ENCODE measurements at regions not wholly inside any gene's neighbourhood (a gene's known extent, or its start where the extent isn't known, plus 50 kb on each side); places are given as distances from the start of the nearest gene placed in this dataset.
"Not testable (repeated sequence)": the region's sequence is repeated elsewhere in the genome, so short reads cannot be mapped to it uniquely, and the experiment has no call there.

- no peak for DNase-seq (ENCODE audit: low spot score)
These were observed 160.3 kb upstream of the JADE1 start for GRCh38 chr4:128649161-128649560.

DNA sequence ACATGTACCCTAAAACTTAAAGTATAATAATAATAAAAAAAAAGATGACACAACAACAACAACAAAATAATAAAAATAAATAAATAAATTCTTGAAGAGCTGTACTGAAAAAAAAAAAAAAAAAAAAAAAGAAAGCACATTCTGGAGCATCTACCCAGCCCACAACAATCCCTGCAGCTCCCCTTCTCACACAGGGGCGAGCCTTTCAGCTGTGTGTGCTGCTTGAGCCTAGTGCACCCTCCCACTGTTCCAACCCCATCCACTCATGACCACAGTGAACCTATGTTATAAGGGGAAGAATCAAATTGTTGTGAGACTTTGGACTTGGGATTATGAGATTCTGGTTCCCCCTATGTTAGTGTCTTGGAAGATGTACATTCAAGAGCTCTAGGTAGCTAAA is 161.5 kb upstream of the JADE1 start:
- no peak for DNase-seq (ENCODE audit: low spot score)

- DNase-seq (ENCODE audit: low spot score) = not testable (repeated sequence)
These were observed 162.6 kb upstream of the JADE1 start for GRCh38 chr4:128646893-128647292.

DNA sequence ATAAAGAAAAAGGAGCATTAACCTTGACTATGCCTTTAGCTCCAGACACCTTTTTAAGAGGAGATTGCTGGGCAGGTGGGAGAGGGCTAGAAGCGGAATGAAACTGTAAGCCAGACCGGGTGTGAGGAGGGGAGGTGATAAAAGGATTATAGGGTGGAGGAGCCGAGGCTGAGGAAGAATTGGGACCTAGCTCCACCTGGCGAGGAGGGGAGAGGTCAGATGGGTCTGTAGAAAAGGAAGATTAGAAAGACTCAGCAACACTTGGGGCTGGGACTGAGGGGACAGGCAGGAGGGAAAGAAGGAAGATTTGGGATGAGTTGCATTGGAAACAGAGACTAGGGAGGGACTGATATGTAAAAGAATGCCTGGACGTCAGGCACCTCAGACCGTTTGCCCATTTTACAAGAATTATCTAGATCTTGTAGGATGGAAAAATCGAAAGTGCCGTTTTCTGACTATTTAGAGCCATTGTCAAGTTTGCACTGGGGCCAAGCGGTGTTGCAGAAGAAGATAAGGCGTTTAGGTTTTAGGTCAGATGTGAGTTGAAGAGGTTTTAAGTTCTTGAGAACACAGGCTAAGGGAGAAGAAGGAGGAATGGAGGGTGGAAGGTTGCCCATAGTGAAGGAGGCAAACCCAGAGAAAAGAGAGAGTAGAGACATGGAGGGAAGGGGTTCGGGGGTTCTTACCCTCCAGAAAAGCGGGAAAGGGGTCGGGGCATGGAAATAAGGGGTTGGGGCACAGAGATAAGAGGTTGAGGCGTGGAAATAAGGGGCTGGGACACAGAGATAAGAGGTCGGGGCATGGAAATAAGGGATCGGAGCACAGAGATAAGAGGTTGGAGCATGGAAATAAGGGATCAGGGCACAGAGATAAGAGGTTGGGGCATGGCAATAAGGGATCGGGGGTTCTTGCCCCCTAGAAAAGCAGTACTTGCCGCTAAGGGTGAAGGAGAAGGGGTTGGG is 164.5 kb upstream of the JADE1 start:
- not testable (repeated sequence) for DNase-seq (ENCODE audit: low spot score)

DNA sequence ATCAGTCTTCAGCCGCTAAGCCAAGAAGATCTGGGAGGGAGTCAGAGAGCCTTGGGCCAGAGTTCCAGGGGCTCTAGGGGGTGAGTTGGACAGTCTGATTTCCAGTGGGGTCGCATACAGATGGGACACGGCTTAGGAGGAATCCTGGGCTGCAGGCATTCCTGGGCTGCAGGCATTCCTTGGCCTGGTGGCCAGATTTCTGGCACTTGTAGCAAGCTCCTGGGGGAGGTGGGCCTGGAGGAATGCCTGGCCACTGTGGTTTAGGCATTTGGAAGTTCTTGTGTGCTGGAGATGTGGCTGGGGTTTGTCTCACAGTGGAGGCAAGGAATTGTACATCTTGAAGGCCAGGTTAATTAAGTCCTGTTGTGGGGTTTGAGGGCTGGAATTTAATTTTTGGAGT is 165.4 kb upstream of the JADE1 start:
- not testable (repeated sequence) for DNase-seq (ENCODE audit: low spot score)

GRCh38 chr4:128641566-128641965 is 167.9 kb upstream of the JADE1 start:
- DNase-seq (ENCODE audit: low spot score) = not testable (repeated sequence)

DNA sequence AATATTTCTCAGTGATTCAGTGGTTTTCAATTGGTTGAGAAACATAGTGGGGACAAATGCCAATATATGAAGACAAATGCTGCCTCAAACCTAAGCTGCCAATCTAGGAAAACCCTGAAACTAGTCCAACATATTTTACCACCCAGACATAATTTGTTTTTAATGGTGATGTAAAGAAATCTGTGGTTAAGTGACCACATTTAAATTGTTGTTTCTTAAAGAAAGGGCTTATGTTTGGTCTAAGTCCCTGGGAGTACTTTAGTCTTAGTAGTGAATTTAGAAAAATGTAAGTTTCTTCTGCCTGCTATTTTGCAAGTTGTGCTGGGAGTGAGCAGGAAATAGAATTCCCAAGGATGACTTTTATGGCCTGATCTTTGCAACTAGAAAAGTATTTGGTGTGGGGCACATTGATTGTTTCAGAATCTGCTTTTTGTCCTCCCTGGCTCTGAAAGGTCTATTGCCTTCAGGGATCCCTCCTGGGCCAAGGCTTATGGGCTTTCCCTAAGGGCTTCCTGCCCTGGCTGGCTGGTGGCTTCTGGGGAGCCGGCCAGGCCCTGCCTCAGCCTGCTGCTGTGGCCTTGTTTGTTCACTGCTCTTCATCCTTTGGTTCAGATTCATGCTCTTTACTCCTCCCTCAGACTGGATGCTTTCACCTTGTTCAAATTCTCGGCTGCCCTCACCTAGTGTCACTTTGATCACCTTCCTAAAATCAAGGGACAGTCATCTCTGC is 169.8 kb upstream of the JADE1 start:
- DNase-seq (ENCODE audit: low spot score) = no peak

GRCh38 chr4:128636906-128637305 is 172.6 kb upstream of the JADE1 start:
- DNase-seq (ENCODE audit: low spot score) = no peak

DNA sequence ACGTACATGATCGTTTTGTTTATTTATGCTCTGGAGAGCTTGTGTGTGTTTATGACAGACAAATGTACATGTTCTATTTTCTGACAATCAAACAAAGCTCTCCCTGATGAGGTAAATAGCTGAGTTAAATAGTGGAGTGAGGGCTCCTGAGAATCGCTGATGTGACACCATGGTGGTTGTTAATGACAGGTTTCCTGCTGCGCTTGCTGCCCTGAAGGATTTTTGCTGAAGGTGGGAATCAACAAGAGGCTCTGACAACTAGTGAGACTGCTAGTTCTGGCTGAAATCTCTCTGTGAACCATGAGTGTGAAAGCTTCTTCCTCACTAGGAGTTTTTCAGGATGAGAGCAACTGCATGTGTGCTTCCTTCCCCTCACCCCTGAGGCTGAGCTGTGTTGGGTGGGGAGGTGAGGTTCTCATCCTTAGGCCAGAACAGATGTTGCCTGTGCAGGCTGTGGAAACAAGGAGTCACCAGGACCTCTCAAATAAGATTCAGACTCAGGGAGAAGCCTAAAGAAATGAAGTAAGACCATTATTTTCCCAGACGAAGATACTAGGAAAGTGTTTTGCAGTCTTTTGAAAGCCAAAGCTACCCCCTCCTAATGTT is 173.4 kb upstream of the JADE1 start:
- DNase-seq (ENCODE audit: low spot score) = no peak

GRCh38 chr4:128635141-128635954 is 174.2 kb upstream of the JADE1 start:
- no peak for DNase-seq (ENCODE audit: low spot score)

DNA sequence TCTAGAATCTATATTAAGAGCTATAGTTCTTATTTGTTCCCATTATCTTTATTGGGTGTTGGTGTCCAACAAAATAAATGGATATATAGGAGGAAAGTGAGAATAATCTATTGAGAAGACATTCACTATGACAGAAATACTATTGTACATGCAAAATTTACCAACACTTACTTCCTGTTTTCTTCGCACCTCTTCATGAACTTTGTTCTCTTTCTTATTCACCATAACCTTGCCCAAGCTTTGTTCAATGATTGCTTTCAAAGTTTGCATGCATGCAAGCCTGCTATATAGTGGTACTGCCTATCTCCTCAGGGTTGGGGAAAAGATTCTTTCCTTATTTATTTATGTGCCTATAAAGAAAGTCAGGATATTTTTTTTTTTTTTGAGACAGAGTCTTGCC is 176.4 kb upstream of the JADE1 start:
- no peak for DNase-seq (ENCODE audit: low spot score)

DNA sequence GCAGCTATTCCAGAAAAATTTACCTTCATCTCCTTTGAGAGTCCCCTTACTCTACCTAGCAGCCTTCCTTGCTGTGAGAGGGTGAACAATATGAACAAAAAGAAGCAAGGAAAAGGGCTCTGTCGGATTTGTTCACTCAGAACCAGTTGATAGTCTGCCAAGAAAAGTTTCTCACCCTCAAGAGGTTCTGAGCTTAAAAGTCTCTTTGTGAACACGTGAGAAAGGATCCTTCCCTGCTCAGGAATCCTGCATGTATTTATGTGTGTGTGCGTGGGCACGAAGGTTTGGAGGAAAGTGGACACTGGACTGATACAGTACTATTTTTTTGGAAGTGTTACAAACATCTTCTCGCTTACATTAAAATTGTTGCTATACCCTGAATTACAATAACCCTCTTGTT is 178.6 kb upstream of the JADE1 start:
- no peak for DNase-seq (ENCODE audit: low spot score)

GRCh38 chr4:128623508-128624215 is 185.8 kb upstream of the JADE1 start:
- no peak for DNase-seq (ENCODE audit: low spot score)

DNA sequence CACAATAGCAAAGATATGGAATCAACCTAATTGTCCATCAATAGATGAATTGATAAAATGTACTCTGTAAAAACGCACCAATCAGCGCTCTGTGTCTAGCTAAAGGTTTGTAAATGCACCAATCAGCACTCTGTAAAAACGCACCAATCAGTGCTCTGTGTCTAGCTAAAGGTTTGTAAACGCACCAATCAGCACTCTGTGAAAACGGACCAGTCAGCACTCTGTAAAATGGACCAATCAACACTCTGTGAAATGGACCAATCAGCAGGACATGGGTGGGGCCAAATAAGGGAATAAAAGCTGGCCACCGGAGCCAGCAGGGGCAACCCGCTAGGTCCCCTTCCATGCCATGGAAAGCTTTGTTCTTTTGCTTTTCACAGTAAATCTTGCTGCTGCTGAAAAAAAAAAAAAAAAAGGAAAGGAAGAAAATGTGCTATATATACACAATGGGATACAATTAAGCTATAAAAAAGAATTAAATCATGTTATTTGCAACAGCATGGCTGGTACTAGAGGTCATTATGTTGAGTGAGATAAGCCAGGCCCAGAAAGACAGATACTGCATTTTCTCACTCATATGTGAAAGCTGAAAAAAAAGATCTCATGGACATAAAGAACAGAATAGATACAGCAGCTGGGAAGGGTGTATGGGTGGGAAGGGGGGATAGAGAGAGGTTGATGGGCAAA is 189.1 kb upstream of the JADE1 start:
- DNase-seq (ENCODE audit: low spot score) = not testable (repeated sequence)

- no peak for DNase-seq (ENCODE audit: low spot score)
These were observed 194.3 kb upstream of the JADE1 start for GRCh38 chr4:128615197-128615596.

GRCh38 chr4:128608006-128608405 is 201.5 kb upstream of the JADE1 start:
- DNase-seq (ENCODE audit: low spot score) = no peak

DNA sequence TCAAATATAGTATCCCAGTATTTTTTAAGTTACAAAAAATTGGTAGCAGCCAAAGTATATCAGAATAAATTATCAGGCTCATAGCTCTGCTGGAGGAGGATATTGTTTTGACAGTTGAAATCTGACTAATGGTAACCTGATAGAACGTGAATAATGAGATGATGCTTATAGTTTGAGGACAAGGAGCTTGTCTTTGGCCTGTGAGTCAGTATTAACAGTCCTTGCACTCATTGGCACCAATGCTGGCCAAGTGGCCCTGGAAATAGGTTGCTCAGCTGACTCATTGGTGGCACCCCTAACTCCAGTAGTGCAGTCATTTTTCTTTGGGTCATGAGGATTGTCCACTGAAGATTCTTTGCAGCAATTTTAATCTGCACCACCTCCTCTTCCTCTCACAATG is 203.3 kb upstream of the JADE1 start:
- no peak for DNase-seq (ENCODE audit: low spot score)

DNA sequence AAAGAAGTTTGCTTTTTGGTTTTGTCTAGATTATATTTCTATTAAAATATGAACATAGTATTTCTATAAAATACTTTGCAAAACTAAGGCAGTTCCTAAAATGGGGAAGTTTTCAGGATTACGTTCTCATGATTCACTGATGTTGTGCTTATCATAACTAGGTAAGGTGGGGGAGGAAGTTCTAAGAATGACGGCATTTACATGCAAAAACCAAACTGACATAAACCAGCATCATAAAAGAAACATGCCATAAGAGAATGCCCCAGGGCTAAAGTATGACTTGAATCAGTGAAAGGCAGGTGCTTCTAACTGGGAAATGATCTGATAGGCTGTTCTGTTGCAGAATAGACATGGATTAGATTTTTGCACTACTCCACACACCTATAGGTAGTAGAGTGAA is 204.7 kb upstream of the JADE1 start:
- DNase-seq (ENCODE audit: low spot score) = no peak

DNA sequence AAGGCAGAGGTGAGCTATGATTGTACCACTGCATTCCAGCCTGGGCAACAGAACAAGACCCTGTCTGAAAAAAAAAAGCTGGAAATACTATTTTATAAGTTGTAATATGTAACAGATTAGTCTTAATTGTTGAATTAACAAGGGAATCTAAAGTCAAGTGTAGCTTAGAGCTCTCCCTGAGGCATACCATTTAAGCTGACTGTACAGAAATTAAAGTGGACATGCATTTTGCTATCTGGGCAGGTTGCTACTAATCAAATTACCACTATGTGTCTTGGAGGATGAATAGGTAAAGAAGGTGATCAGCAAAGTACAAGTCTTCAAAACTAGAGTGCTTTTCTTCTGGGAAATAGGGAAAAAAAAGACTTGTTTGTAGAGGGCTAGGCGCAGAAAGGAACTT is 205.3 kb upstream of the JADE1 start:
- no peak for DNase-seq (ENCODE audit: low spot score)

GRCh38 chr4:128603081-128603480 is 206.4 kb upstream of the JADE1 start:
- no peak for DNase-seq (ENCODE audit: low spot score)
